ENCODE measurements at regions not wholly inside any gene's neighbourhood (a gene's known extent, or its start where the extent isn't known, plus 50 kb on each side); places are given as distances from the start of the nearest gene placed in this dataset.

- Histone ChIP-seq H3K27ac (no peak overlapping the region), H3K4me1 (no peaks in the 10 kb centered on the region), H3K36me3 (replicated peaks in 1 of 2; ENCODE audit: insufficient read depth in 1 of 2, low read depth in 2 of 2) (no peaks in the 10 kb centered on the region), H3K9me3 (no peaks in the 10 kb centered on the region), H3K27me3 (no peaks in the 10 kb centered on the region), H3K4me3 (no peak overlapping the region)
- WGBS, 2 donors, result 81 to 89% methylated on average over 3 of the region's 3 CpGs
- no peak for TF ChIP-seq POLR2A (IDR thresholded peaks at IDR 0.05)
- TF ChIP-seq CTCF (IDR thresholded peaks at IDR 0.05), result no peak
- DNase-seq, result no peak
- intact Hi-C loops (cut with DNase I), result no loop called here
- ATAC-seq, result no peak
These were observed 84.6 kb upstream of the FMR1 start for GRCh38 chrX:147827070-147827469.

GRCh38 chrX:147828719-147829118, 83.0 kb upstream of the FMR1 start:
- Histone ChIP-seq H3K36me3 (replicated peaks in 1 of 2; ENCODE audit: insufficient read depth in 1 of 2, low read depth in 2 of 2) (no peaks in the 10 kb centered on the region), H3K4me1 (no peaks in the 10 kb centered on the region), H3K9me3 (no peaks in the 10 kb centered on the region), H3K27me3 (no peaks in the 10 kb centered on the region), H3K4me3 (no peak overlapping the region), H3K27ac (no peak overlapping the region)
- ATAC-seq (no peak), DNase-seq (no peak)
- intact Hi-C loops (cut with DNase I), result no loop called here
- 85 to 95% methylated on average over 7 to 8 of the region's 16 CpGs for WGBS, 2 donors
- TF ChIP-seq CTCF (IDR thresholded peaks at IDR 0.05) (no peak), POLR2A (IDR thresholded peaks at IDR 0.05) (no peak)

GRCh38 chrX:147832707-147833348, 78.9 kb upstream of the FMR1 start:
- Histone ChIP-seq H3K4me3 (no peak overlapping the region), H3K9me3 (no peaks in the 10 kb centered on the region), H3K4me1 (no peaks in the 10 kb centered on the region), H3K36me3 (replicated peaks in 1 of 2; ENCODE audit: insufficient read depth in 1 of 2, low read depth in 2 of 2) (no peaks in the 10 kb centered on the region), H3K27me3 (no peaks in the 10 kb centered on the region), H3K27ac (no peak overlapping the region)
- TF ChIP-seq POLR2A (IDR thresholded peaks at IDR 0.05) (no peak), CTCF (IDR thresholded peaks at IDR 0.05) (no peak)
- 58 to 59% methylated on average over 1 to 2 of the region's 2 CpGs for WGBS, 2 donors
- DNase-seq (no peak), ATAC-seq (no peak)
- intact Hi-C loops (cut with DNase I), result no loop called here

GRCh38 chrX:147838465-147839131, 73.1 kb upstream of the FMR1 start:
- 63 to 68% methylated on average over 1 of the region's 1 CpG for WGBS, 2 donors
- no peaks in the 10 kb centered on the region for H3K4me1 ChIP-seq
- ATAC-seq, result no peak
- H3K4me3 ChIP-seq, result no peak overlapping the region
- H3K27me3 ChIP-seq, result no peaks in the 10 kb centered on the region
- intact Hi-C loops (cut with DNase I), result no loop called here
- H3K27ac ChIP-seq, result no peak overlapping the region
- H3K36me3 ChIP-seq (replicated peaks in 1 of 2; ENCODE audit: insufficient read depth in 1 of 2, low read depth in 2 of 2), result no peaks in the 10 kb centered on the region
- no peaks in the 10 kb centered on the region for H3K9me3 ChIP-seq
- DNase-seq, result no peak
- TF ChIP-seq POLR2A (IDR thresholded peaks at IDR 0.05) (no peak), CTCF (IDR thresholded peaks at IDR 0.05) (peak in 4 of 7 experiments; percentile 9 to 40 (median 36))

GRCh38 chrX:147846676-147847075, 65.0 kb upstream of the FMR1 start:
- no peaks in the 10 kb centered on the region for H3K27me3 ChIP-seq
- no peaks in the 10 kb centered on the region for H3K36me3 ChIP-seq (replicated peaks in 1 of 2; ENCODE audit: insufficient read depth in 1 of 2, low read depth in 2 of 2)
- no peak for DNase-seq
- intact Hi-C loops (cut with DNase I), result no loop called here
- 59 to 73% methylated on average over 3 of the region's 3 CpGs for WGBS, 2 donors
- H3K4me1 ChIP-seq, result no peaks in the 10 kb centered on the region
- H3K4me3 ChIP-seq, result no peak overlapping the region
- no peak overlapping the region for H3K27ac ChIP-seq
- TF ChIP-seq CTCF (IDR thresholded peaks at IDR 0.05), result no peak
- TF ChIP-seq POLR2A (IDR thresholded peaks at IDR 0.05), result no peak
- H3K9me3 ChIP-seq, result no peaks in the 10 kb centered on the region
- ATAC-seq, result no peak
